CD4-positive, alpha-beta T cell treated with Interleukin-17A for 4 hours (primary cell): ENCODE measurements at regions not wholly inside any gene's neighbourhood (a gene's known extent, or its start where the extent isn't known, plus 50 kb on each side); places are given as distances from the start of the nearest gene placed in this dataset.
"Not testable (repeated sequence)": the region's sequence is repeated elsewhere in the genome, so short reads cannot be mapped to it uniquely, and the experiment has no call there.

Experiments used
- DNase-seq: peaks from one replicate; pipeline ENCODE4 v3.0.0-alpha.2; 2020; ENCODE audit warnings: mixed read lengths

DNA sequence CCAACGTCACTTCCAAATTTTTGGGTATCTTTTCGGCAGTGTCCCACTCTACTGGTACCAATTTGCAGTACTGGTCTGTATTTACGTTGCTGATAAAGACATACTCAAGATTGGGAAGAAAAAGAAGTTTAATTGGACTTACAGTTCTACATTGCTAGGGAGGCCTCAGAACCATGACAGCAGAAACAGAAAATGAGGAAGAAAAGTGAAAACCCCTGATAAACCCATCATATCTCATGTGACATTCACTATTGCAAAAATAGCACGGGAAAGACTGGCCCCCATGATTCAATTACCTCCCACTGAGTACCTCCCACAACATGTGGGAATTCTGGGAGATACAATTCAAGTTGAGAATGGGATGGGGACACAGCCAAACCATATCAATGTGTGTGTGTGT is 364.0 kb upstream of the KCND2 start:
- DNase-seq = no peak

DNA sequence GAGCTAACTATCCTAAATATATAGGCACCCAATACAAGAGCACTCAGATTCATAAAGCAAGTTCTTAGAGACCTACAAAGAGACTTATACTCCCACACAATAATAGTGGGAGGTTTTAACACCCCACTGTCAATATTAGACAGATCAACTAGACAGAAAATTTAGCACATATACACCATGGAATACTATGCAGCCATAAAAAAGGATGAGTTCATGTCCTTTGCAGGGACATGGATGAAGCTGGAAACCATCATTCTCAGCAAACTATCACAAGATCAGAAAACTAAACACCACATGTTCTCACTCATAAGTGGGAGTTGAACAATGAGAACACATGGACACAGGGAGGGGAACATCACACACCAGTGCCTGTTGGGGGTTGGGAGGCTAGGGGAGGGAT is 358.9 kb upstream of the KCND2 start:
- not testable (repeated sequence) for DNase-seq

DNA sequence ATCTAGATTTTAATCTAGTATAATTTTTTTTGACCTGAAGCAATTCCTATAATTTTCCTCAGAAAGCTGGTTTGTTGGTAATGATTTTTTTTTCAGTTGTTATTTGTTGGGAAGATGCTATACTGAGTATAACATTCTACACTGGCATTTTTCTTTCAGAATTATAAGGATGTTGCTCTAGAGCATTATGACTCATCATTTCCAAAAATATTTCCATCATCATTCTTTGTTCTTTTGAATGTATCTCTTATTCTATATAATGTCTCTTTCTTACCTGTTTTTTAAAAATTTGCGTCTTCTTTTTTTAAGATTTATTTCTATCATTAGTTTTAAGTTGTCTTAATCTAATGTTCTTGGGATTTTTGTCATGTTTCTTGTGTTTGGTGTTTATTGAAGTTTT is 356.5 kb upstream of the KCND2 start:
- DNase-seq = no peak

DNA sequence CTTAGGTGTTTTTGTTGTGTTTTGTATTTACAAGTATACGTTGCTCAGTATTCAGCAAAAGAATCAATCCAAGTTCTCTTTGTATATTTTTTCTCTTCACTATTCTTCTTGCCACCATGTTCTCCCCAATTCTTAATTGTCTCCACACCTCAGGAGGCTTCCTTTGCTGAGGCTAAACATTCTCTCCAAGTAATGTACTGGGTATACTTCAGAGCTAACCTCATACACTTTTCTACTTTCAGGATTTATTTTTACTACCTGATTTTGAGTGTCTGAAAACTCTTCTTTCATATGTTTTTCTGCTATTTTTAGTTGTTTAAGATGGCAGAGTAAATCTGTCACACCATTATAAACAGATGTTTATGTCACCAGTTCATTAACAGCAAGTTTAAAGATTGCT is 354.8 kb upstream of the KCND2 start:
- DNase-seq = no peak

DNA sequence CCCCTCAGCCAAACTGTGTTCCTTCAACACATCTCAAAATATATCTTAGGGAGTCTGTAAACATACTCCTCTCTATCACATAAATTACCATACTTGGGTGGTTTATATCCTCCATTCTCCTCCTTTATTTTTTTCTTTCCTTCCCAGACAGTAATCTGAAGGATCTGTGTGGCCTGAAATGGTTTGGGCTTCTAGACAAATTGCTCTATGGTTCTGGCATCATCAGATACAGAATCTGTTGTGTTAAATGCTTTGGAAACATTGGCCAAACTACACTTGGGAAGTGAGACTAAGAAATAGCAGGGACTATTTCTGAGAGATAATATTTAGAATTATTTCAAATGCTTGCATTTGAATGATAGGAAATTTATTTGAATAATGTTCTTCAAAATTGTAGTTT is 353.0 kb upstream of the KCND2 start:
- DNase-seq = no peak

DNA sequence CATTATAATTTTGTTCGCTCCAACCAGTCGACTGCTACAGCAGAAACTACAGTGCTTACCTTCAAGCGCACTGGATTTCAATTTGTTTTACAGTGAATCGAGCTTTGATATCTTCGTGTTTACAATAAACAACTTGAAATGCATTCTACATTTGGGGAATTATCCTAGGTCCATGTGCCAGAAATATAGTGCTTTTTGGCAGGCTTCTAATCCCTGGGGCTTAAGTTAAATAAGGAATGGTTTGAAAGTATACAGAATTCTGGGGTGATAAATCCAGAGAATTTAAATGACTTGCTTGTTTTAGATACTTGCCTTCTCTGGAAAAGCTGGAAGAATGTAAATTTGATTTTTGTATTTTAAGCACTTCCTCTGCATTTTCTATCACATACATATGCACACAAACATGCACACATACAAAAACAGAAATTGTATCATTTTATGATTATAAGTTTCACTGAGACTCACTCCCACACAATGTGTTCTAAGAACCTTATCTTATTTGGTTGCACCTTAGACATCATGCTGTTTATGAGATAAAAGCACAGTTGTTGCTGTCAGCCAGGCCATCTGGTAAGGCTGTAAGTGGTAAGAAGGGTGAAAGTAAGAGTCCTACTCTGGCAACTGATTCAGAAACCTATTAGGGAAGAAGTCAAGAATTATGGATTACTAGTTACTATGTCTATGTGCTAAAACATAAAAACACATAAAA is 347.2 kb upstream of the KCND2 start:
- no peak for DNase-seq

DNA sequence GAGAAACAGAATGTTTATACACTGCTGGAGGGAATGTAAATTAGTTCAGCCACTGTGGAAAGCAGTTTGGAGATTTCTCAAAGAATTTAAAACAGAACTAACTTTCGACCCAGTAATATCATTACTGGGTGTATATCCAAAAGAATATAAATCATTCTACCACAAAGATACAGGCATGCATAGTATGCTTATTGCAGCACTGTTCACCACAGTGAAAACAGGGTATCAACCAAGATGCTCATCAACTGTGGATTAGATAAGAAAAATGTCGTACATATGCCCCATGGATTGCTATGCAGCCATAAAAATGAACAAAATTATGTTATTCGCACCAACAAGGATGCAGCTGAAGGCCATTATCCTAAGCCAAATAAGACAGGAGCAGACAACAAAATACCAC is 343.1 kb upstream of the KCND2 start:
- no peak for DNase-seq

DNA sequence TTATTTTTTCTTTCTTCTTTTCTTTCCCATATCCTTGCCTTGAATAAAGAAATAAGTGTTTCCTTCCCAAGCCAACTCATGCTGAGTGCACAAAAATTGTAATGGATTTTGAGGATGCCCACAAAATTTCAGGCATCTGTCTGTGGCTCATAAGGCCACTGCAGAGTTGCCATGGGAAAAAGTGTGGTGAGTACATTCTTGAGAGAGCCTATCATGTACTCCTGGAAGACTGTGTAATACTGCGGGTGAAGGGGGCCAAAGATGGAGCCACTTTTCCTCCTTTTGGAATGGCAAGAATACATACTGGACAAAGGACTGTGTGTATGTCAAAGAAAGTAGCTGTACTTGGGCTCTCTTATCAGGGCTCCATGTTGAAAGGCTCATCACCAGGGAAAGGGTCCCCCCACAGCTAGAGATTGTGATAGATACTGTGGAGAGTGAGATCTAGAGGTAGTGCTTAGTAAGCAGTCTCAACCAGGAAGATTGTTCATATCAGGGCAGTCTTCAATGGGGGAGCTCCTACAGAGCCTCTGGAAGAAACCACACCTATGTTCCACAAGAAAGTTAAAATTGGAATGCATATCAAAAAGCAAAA is 341.6 kb upstream of the KCND2 start:
- DNase-seq = no peak

DNA sequence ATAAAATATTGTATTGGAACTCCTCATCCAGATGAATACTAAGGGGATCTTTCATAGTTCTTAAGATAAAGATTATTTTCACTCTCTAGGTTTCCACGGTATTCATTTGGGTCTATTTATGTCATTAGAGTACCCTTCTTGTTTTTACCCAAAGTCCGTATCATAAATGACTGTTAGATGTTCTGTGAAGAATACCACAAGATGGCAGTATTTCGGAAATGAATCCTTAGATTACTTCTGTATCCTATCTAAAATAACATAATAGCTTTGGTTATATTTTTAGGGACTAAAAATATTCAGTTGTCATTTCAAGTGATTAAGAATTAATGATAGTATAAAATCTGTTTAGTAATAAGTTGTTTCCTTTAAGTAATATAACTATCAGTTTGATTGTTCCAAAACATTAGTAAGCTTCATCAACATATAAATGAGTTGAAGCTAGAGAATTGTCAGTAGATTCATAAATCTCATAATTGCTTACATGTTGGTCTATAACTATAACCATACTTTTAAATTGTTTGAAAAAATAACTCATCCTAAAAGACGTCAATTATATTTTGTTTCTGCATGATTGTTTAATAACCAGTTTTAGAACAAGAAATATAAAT is 337.5 kb upstream of the KCND2 start:
- DNase-seq = no peak

DNA sequence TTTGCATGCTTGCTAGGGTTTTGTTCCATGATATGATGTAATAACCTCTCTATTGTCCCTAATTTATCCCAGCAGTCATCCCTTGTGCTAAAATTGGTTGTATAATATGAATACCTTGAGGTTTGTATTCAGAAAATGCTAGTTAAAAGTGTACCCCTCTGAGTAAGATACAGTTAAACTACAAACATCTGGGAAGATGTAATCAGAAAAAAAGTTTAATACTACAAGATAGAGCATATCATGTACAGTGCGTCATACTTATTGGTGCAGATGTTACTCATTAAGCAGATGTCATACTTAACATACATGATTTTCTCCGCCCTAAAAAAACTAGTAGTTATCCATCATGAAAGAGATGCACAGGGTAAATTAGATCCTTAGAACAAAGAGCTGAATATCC is 336.1 kb upstream of the KCND2 start:
- no peak for DNase-seq

DNA sequence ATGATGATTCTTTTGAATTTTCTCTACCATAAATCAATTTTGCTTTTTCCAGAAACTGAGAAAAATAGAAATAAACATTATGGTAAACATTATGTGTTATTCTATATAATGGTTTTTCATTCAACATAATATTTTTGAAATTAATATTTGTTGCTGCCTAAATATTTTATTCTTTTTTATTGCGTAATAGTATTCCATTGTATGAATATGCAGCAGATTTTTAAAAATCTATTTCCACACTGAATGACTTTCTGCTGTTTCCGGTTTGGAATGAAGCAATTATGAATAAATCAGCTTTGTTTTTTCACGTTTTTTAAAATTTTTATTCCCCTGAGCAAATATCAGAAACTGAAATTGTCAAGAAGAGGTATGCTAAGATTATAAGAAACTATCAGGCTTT is 335.2 kb upstream of the KCND2 start:
- no peak for DNase-seq

DNA sequence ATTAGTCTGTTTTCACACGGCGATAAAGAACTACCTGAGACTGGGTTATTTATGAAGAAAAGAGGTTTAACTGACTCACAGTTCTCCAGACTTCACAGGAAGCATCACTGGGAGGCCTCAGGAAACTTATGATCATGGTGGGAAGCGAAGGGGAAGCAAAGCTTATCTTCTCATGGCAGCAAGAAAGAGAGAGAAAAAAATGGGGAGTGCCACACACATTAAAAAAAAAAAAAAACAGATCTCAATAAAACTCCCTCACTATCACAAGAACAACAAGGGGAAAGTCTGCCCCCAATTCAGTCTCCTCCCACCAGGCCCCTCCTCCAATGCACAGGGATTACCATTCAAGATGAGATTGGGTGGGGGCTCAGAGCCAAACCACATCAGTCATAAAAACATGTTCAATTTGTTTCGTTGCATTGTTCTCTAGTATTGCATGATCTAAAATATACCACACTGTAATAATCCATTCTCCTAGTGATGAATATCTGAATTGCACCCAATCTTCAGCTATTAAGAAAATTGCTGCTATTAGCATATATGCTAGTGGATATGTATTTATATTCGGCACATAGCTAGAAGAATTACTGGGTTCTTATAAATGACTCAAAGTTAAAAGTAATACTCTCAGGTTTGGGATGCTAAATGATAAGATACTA is 328.9 kb upstream of the KCND2 start:
- DNase-seq = no peak

DNA sequence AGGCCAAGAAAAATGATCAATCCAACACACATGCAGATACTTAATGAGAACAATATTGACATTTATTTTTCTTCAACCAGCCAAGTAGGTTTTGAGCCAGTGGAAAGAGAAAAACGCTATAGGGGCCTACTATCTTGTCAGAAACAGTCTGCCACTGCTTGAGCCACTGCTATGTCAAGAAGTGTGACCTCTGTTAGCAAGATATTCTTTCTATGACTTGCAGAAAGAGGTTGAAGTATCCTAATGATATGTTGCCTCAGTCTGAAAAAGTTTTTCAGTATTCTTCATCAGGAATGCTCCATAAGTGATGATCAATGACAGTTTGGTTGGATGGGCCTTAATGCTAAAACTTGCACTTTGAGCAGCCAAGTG is 328.4 kb upstream of the KCND2 start:
- no peak for DNase-seq

DNA sequence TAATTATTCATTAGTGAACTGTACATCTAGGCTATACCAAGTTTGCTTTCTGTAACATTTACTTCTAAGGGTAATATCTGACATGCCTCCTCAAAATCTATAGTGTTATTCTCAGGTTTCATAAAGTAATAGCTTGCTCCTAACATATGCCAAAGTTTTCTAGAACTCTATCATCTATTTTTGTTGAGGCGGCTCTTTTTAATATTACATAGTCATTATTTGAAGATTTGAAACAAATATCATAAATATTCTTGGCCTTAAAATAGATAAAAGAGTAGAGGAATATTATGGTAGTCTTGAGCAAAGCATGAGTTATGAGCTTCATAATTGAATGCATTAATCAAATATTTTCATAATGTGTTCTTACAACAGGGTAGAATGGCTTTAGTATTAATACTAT is 327.2 kb upstream of the KCND2 start:
- no peak for DNase-seq

DNA sequence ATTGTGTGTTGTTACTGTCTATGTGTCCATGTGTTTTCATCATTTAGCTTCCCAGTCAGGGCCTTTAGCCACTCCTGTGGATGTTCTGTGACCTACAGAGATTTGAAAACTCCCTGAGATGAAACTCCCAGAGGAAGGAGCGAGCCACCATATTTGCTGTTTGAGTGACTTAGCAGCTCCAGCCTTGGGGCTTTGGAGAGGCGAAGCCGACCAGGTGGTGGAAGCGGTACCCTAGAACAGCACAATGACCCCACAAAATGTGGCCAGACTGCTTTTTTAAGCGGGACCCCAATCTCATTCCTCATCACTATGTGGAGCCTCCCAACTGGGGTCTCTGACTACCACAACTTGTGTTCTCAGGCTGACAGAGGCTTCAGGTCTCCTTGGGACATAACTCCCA is 323.9 kb upstream of the KCND2 start:
- DNase-seq = no peak

DNA sequence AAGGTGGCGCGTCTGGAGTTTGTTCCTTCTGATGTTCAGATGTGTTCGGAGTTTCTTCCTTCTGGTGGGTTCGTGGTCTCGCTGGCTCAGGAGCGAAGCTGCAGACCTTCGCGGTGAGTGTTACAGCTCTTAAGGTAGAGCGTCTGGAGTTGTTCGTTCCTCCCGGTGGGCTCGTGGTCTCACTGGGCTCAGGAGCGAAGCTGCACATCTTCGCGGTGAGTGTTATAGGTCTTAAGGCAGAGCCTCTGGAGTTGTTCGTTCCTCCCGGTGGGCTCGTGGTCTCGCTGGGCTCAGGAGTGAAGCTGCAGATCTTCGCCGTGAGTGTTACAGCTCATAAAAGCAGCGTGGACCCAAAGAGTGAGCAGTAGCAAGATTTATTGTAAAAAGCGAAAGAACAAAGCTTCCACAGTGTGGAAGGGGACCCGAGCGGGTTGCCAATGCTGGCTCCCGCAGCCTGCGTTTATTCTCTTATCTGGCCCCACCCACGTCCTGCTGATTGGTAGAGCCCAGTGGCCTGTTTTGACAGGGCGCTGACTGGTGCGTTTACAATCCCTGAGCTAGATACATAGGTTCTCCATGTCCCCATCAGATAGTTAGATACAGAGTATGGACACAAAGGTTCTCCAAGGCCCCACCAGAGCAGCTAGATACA is 322.5 kb upstream of the KCND2 start:
- not testable (repeated sequence) for DNase-seq

DNA sequence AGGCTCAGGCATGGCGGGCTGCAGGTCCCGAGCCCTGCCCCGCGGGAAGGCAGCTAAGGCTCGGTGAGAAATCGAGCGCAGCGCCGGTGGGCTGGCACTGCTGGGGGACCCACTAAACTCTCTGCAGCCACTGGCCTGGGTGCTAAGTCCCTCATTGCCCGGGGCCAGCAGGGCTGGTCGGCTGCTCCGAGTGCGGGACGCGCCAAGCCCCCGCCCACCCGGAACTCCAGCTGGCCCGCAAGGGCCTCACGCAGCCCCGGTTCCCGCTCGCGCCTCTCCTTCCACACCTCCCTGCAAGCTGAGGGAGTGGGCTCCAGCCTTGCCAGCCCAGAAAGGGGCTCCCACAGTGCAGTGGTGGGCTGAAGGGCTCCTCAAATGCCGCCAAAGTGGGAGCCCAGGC is 321.4 kb upstream of the KCND2 start:
- DNase-seq = not testable (repeated sequence)

DNA sequence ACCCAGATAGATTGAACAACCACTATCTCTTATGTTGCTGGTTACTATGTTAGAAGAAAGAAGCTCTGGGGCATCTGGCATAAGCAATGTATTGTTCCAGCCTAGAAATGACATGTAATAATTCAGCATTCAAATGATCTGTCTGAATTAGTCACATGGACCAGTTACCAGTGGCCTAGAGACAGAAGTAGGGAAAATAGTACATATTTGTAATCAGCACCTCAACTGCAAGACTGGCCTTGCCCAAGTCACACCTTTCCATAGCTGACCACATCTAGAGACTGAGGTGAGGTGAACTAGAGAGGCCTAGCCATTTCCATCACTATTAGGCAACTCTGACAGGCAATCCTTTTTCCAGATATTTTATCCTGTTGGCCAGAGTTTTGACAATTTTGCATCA is 315.6 kb upstream of the KCND2 start:
- DNase-seq = no peak

DNA sequence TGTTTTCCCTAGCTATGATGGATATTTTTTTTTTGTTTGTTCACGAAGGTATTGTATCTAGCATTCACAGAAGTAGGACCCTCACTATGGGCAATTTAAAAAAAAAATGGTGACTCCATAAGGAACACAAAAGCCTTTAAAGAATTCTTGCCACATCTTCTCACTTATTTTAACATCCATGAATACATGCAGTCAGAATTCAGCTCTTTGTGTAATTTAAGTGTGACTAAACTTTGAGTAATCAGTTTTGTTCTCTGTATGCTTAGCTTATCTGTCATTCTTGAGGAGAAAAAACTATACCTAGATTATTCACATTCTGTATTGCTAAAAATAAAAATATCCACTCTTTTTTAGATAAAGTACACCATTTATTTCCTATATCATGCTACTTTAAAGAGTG is 313.2 kb upstream of the KCND2 start:
- DNase-seq = no peak

DNA sequence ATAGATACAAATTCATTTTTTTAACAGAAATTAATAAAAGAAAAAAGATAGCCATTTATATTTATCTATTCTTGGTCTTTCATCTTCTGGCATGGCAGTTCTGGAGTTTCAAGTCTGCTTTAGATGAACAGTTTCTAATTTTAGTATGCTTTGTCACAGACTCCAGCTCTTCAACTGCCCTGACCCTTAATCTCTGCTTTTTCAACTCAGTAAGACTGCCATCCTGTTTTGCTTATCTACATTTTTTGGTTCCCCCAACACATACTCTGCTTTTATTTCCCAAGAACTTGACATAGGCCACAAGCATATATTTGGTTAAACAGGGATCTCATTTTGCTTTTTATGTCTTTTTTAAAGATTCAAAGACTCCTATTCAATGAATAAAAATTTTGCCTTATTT is 309.3 kb upstream of the KCND2 start:
- no peak for DNase-seq

DNA sequence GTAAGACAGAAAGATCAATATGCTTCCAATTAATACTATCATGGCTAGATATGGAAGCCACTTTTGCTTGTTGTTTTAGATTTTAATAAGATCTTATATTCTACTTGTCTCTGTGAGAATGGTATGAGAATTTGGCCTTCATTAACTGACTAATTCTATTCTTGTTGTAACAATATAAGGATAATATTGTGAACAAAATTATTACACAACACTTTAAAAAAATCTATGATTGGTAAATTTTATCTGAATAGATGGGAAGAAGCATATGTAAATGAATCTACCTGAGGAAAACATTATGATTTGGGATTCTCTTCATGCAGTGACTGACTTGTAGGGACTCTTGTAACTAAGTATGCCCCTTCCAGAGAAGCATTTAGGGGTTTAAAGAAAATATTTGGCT is 308.9 kb upstream of the KCND2 start:
- DNase-seq = no peak

DNA sequence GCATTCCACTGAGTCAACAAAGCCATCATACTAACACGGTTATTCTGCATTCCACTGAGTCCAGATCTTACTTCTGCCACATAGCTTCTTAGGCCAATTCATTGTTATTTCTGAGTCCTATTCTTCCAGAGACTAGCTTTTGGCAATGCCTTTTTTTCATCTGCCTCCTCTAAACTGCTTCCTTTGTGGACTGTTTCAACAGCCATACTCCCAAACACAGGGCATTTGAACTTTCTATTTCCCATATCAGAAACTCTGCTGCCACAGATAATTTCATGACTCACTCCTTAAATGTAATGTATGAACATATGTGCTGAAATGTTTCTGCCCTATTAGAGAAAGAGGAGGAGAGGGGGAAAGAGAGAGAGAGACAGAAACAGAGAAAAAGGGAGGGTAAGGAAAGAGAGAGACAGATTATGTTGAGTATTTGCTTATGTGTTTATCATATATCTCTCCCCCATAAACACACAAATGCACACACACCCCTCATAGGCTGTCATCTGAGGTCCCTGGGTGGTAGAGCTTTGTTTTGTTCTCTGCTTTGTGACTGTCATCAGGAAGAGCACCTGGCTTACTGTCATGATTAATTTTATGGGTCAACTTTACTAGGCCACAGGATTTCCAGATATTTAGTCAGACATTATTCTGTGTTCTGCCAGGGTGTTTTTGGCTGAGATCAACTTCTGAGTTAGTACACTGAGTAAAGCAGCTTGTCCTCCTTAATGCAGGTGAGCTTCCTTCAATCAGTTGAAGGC is 308.0 kb upstream of the KCND2 start:
- no peak for DNase-seq

DNA sequence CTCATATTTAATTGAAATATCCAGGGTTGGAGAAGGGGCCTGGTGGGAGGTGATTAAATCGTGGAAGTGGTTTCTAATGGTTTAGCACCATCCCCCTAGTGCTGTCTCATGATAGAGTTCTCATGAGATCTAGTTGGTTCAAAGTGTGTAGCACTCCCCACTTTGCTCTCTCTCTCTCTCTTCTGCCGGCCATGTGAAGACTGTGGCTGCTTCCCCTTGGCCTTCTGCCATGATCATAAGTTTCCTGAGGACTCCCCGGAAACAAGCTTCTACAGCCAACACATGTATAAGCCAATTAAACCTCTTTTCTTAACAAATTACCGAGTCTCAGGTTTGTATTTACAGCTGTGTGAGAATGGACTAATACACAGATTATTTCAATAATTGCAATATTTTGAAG is 305.8 kb upstream of the KCND2 start:
- no peak for DNase-seq
